Urinary bladder (tissue), 3 donors: ENCODE measurements at regions not wholly inside any gene's neighbourhood (a gene's known extent, or its start where the extent isn't known, plus 50 kb on each side); places are given as distances from the start of the nearest gene placed in this dataset.

Experiments
- DNase-seq: peaks from one replicate; pipeline ENCODE4 v3.0.0-alpha.2; 2015; ENCODE audit errors: extremely low spot score
- H3K27ac ChIP-seq: one replicate; pipeline ENCODE4 v1.5.1; 2013; ENCODE audit warnings: low read depth, mild to moderate bottlenecking, moderate library complexity
- H3K36me3 ChIP-seq: one replicate; pipeline ENCODE4 v1.6.1; 2013; ENCODE audit warnings: mild to moderate bottlenecking, moderate library complexity; ENCODE audit not compliant: insufficient read depth
- H3K4me1 ChIP-seq: one replicate; pipeline ENCODE4 v1.6.1; 2013; ENCODE audit warnings: mild to moderate bottlenecking, moderate library complexity; ENCODE audit not compliant: insufficient read depth
- H3K4me3 ChIP-seq: one replicate; pipeline ENCODE4 v1.5.1; 2013; ENCODE audit warnings: low read depth, low read length
- WGBS: extraction: QIAGEN DNeasy Blood & Tissue Kit; methylation state at CpG from one replicate; pipeline ENCODE4 v1.1.7; 2013; 5-methylcytosine and 5-hydroxymethylcytosine counted together
- donor health status: healthy with polysubstance abuse.
- donor health status: healthy.

GRCh38 chr22:47715866-47716578, 953.6 kb downstream of the TBC1D22A start:
- Histone ChIP-seq H3K36me3 (no peaks in the 10 kb centered on the region), H3K4me1 (no peaks in the 10 kb centered on the region), H3K27ac (no peak overlapping the region), H3K4me3 (no peak overlapping the region)
- 90% methylated on average over 18 of the region's 18 CpGs for WGBS
- no peak for DNase-seq

DNA sequence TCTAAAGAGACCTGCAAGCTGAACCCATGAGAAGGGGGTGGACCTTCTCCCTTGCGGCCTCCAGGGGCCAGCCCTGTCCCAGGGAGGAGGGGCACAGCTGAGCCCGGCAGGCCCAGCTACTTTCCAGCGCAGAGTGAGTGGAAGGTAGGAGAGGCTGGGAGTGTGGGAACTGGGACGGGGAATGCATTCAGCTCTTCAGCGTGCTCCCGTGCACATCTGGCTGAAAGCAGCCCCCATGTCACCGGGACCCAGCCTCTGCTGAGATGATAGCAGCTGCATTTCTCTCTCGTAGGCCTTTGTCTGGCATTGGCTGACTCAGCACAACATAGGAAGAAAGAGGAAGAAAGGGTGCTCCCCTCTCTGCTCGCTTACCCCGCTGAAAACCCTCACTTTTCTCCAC, 951.5 kb downstream of the TBC1D22A start:
- H3K27ac ChIP-seq, result no peak overlapping the region
- H3K4me1 ChIP-seq, result no peaks in the 10 kb centered on the region
- H3K36me3 ChIP-seq, result no peaks in the 10 kb centered on the region
- whole genome bisulfite sequencing, result 59% methylated on average over 10 of the region's 10 CpGs
- no peak overlapping the region for H3K4me3 ChIP-seq
- DNase-seq, result no peak

GRCh38 chr22:47710135-47710534, 947.7 kb downstream of the TBC1D22A start:
- no peak overlapping the region for H3K27ac ChIP-seq
- H3K4me1 ChIP-seq, result no peaks in the 10 kb centered on the region
- no peaks in the 10 kb centered on the region for H3K36me3 ChIP-seq
- DNase-seq, result no peak
- WGBS, result 59% methylated on average over 4 of the region's 4 CpGs
- H3K4me3 ChIP-seq, result no peak overlapping the region

- Histone ChIP-seq H3K27ac (no peak overlapping the region), H3K4me3 (no peak overlapping the region), H3K36me3 (no peaks in the 10 kb centered on the region), H3K4me1 (no peaks in the 10 kb centered on the region)
- 88% methylated on average over 2 of the region's 2 CpGs for WGBS
- no peak for DNase-seq
Measured at GRCh38 chr22:47705350-47705749, 942.9 kb downstream of the TBC1D22A start.

GRCh38 chr22:47698906-47699305, 936.5 kb downstream of the TBC1D22A start:
- no peaks in the 10 kb centered on the region for H3K4me1 ChIP-seq
- H3K27ac ChIP-seq, result no peak overlapping the region
- no peak for DNase-seq
- WGBS, result 70% methylated on average over 8 of the region's 8 CpGs
- H3K36me3 ChIP-seq, result no peaks in the 10 kb centered on the region
- no peak overlapping the region for H3K4me3 ChIP-seq

DNA sequence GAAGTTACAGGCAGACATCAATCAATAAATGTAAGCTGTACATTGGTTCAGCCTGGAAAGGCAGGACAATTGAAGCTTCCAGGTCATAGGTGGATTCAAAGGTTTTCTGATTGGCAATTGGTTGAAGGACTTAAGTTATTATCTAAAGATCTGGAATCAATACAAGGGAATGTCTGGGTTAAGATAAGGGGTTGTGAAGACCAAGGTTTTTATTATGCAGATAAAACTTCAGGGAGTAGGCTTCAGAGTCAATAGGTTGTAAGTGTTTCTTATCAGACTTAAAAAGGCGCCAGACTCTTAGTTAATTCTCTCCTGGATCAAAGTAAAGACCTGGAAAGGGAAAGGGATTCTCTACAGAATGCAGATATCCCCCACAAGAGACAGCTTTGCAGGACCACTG, 935.4 kb downstream of the TBC1D22A start:
- WGBS, result 59% methylated on average over 1 of the region's 1 CpG
- Histone ChIP-seq H3K4me3 (no peak overlapping the region), H3K4me1 (no peaks in the 10 kb centered on the region), H3K36me3 (no peaks in the 10 kb centered on the region), H3K27ac (no peak overlapping the region)
- no peak for DNase-seq

DNA sequence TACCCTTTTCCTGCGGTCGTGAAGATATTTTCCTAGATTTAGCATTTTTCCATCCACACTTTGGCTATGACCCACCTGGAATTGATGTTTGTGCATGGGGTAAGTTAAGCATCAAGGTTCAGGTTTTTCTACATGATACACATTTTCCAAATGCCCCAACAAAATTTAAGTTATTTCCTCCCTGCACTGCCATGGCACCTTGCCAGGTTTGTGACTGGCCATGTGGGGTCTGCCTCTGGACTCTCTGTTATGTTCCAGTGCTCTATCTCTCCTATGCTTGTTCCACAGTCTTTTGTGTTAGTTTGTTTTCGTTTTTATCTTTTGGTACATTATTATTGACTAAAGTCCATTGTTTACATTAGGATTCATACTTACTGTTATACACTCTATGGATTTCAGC, 934.3 kb downstream of the TBC1D22A start:
- Histone ChIP-seq H3K4me1 (no peaks in the 10 kb centered on the region), H3K36me3 (no peaks in the 10 kb centered on the region), H3K4me3 (no peak overlapping the region), H3K27ac (no peak overlapping the region)
- no peak for DNase-seq
- 51% methylated on average over 3 of the region's 3 CpGs for WGBS

GRCh38 chr22:47695176-47695575, 932.7 kb downstream of the TBC1D22A start:
- Histone ChIP-seq H3K4me3 (no peak overlapping the region), H3K27ac (no peak overlapping the region), H3K4me1 (no peaks in the 10 kb centered on the region), H3K36me3 (no peaks in the 10 kb centered on the region)
- no peak for DNase-seq
- 92% methylated on average over 5 of the region's 5 CpGs for WGBS

DNA sequence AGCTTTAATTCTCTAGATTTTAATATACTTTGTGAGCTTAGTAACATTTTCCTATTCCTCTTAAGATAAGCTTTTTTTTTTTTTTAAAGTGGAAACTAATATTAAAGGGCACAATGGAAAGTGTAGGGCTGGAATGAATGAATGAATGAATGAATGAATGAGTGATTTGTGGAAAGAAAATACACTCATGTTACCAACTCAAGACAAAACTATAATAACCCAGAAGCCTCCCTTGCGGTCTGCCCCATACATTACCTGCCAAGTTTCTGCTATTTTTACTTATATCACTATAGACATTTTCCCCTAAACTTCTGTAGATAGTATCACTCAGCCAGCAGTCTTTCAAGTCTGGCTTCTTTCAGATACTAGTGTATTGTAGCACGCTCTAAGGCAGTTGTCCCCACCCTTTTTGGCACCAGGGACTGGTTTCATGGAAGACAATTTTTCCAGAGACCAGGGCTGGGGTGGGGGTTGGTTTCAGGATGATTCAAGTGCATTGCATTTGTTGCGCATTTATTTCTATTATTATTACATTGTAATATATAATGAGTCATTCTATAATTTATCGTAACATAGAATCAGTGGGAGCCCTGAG, 932.2 kb downstream of the TBC1D22A start:
- 55% methylated on average over 4 of the region's 4 CpGs for WGBS
- H3K4me3 ChIP-seq, result no peak overlapping the region
- no peak for DNase-seq
- no peaks in the 10 kb centered on the region for H3K36me3 ChIP-seq
- no peak overlapping the region for H3K27ac ChIP-seq
- no peaks in the 10 kb centered on the region for H3K4me1 ChIP-seq

DNA sequence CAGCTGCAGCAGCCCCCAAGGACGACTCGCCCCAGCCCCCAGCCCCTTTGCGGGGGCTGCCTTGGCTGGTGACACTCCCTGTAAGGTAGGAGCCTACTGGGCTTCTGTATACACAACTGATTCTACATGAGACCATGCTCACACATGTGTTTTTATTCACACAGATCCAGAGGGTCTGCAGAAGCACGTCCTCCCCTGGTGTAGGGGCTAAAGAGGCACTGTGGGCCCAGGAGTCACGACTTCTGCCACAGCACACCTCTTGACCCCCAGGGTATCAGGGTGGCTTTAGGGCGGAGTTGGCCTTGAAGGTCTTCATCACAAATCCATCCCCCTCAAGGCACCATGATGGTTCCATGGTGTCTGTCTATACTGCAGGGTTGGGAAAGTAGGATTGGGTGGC, 931.2 kb downstream of the TBC1D22A start:
- no peak overlapping the region for H3K4me3 ChIP-seq
- H3K27ac ChIP-seq, result no peak overlapping the region
- no peak for DNase-seq
- H3K36me3 ChIP-seq, result no peaks in the 10 kb centered on the region
- no peaks in the 10 kb centered on the region for H3K4me1 ChIP-seq
- 87% methylated on average over 6 of the region's 6 CpGs for WGBS

GRCh38 chr22:47692811-47693210, 930.4 kb downstream of the TBC1D22A start:
- H3K27ac ChIP-seq, result no peak overlapping the region
- no peaks in the 10 kb centered on the region for H3K4me1 ChIP-seq
- H3K36me3 ChIP-seq, result no peaks in the 10 kb centered on the region
- DNase-seq, result no peak
- WGBS, result 84% methylated on average over 12 of the region's 12 CpGs
- no peak overlapping the region for H3K4me3 ChIP-seq

DNA sequence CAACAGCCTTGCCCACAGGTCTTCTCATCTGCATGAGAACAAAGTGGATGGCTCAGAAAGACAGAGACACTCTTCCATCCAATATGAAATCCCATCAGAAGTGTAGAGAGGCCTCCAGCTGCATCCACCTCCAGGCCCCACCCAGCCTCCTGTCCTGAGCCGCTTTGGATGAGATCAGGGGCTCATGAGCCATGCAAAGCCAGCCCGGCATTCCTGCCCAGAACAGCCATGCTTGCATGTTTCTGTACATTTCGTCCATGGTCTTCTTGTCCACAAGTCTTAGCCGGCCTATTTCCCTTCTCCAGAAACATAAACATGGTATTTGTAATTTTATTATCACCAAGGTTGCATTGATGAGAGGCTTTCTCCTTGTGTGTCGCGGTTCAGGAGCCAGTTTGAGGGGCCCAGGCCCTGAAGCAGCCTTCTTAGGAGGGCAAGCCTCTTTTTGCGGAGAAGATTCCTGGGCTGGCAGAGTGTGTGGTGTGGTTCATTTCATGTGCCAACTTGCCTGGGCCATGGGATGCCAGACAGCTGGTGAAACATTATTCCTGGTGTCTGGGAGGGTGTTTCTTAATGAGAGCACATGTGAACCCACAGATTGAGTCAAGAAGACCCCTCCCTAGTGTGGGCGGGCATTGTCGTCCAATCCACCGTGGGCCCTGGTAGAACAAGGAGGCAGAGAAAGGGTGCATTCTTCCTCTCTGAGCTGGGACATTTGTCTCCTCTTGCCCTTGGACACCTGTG, 928.9 kb downstream of the TBC1D22A start:
- Histone ChIP-seq H3K4me1 (no peaks in the 10 kb centered on the region), H3K4me3 (no peak overlapping the region), H3K36me3 (no peaks in the 10 kb centered on the region), H3K27ac (no peak overlapping the region)
- 90% methylated on average over 10 of the region's 10 CpGs for WGBS
- no peak for DNase-seq

GRCh38 chr22:47690586-47690985, 928.1 kb downstream of the TBC1D22A start:
- Histone ChIP-seq H3K4me1 (no peaks in the 10 kb centered on the region), H3K27ac (no peak overlapping the region), H3K4me3 (no peak overlapping the region), H3K36me3 (no peaks in the 10 kb centered on the region)
- DNase-seq, result no peak
- WGBS, result 89% methylated on average over 4 of the region's 4 CpGs

- Histone ChIP-seq H3K36me3 (no peaks in the 10 kb centered on the region), H3K4me1 (no peaks in the 10 kb centered on the region), H3K27ac (no peak overlapping the region), H3K4me3 (no peak overlapping the region)
- 95% methylated on average over 2 of the region's 2 CpGs for WGBS
- DNase-seq, result no peak
Measured at GRCh38 chr22:47690166-47690565, 927.7 kb downstream of the TBC1D22A start.
